CD14-positive monocyte (primary cell): ENCODE measurements at regions not wholly inside any gene's neighbourhood (a gene's known extent, or its start where the extent isn't known, plus 50 kb on each side); places are given as distances from the start of the nearest gene placed in this dataset.

Experiments used
- DNase-seq, 3 donors: peaks; one replicate each; pipeline ENCODE4 v3.0.0-alpha.2; 2011 to 2022
- H2AFZ ChIP-seq: 2 replicates; pipeline ENCODE4 v1.6.0; 2012; ENCODE audit warnings: mild to moderate bottlenecking, low read depth, low read length, inconsistent platforms; ENCODE audit not compliant: insufficient read depth, poor library complexity, severe bottlenecking
- H3K27ac ChIP-seq, 2 donors: 1 replicate in 1 of 2; 2 replicates in 1 of 2; pipeline ENCODE4 v1.5.1; 2012 to 2013; ENCODE audit warnings: low read length in 2 of 2, control low read depth in 1 of 2, inconsistent platforms in 1 of 2, low read depth in 1 of 2, mild to moderate bottlenecking in 1 of 2
- H3K27me3 ChIP-seq, 2 donors: one replicate each; pipeline versions ENCODE4 v1.6.0 to v1.6.1; 2011 to 2013; ENCODE audit warnings: low read length in 2 of 2; ENCODE audit not compliant: control insufficient read depth in 2 of 2, insufficient read depth in 2 of 2
- H3K36me3 ChIP-seq, 2 donors: replicated peaks in 1 of 2; 1 replicate in 1 of 2; 2 replicates in 1 of 2; pipeline versions ENCODE4 v1.5.1 to v1.6.1; 2012 to 2013; ENCODE audit warnings: low read length in 2 of 2, control low read depth in 1 of 2, inconsistent platforms in 1 of 2, mild to moderate bottlenecking in 1 of 2; ENCODE audit not compliant: insufficient read depth in 2 of 2, control insufficient read depth in 1 of 2
- H3K4me1 ChIP-seq, 2 donors: 1 replicate in 1 of 2; 2 replicates in 1 of 2; pipeline versions ENCODE4 v1.5.1 to v1.6.1; 2012 to 2013; ENCODE audit warnings: low read length in 2 of 2, control low read depth in 1 of 2, inconsistent platforms in 1 of 2, mild to moderate bottlenecking in 1 of 2, moderate library complexity in 1 of 2; ENCODE audit not compliant: insufficient read depth in 2 of 2, control insufficient read depth in 1 of 2
- H3K4me2 ChIP-seq: replicated peaks from 2 replicates; pipeline ENCODE3; 2012; ENCODE audit warnings: low read length, moderate library complexity, mild to moderate bottlenecking; ENCODE audit not compliant: poor library complexity, severe bottlenecking; ENCODE audit errors: extremely low read depth
- H3K4me3 ChIP-seq, 3 experiments: fragments of 200-600 bp in 1 of 3; sonication (generic) in 1 of 3; replicated peaks in 1 of 3; 1 replicate in 2 of 3; 2 replicates in 1 of 3; pipeline ENCODE4 v1.5.1; 2011 to 2013; ENCODE audit warnings: low read length in 3 of 3, mild to moderate bottlenecking in 3 of 3, control low read depth in 2 of 3, low read depth in 2 of 3, inconsistent platforms in 1 of 3, moderate library complexity in 1 of 3
- H3K79me2 ChIP-seq: 2 replicates; pipeline ENCODE4 v1.6.0; 2012; ENCODE audit warnings: mild to moderate bottlenecking, control low read depth, inconsistent platforms, low read length, moderate library complexity; ENCODE audit not compliant: insufficient read depth
- H3K9ac ChIP-seq: 2 replicates; pipeline ENCODE4 v1.6.0; 2017; ENCODE audit warnings: low read length, mild to moderate bottlenecking; ENCODE audit not compliant: insufficient read depth, poor library complexity, severe bottlenecking
- H3K9me3 ChIP-seq, 2 donors: replicated peaks in 1 of 2; 1 replicate in 1 of 2; 2 replicates in 1 of 2; pipeline versions ENCODE4 v1.5.1 to v1.6.1; 2012 to 2013; ENCODE audit warnings: low read length in 2 of 2, control low read depth in 1 of 2; ENCODE audit not compliant: control insufficient read depth in 1 of 2, insufficient read depth in 1 of 2
- H4K20me1 ChIP-seq: 2 replicates; pipeline ENCODE4 v1.6.0; 2012; ENCODE audit warnings: mild to moderate bottlenecking, low read length, control low read depth, moderate library complexity; ENCODE audit not compliant: insufficient read depth
- H3K27ac Mint-ChIP-seq, 7 donors: one replicate each; pipeline ENCODE4 v1.8.0; 2020; ENCODE audit warnings: mild to moderate bottlenecking in 7 of 7, mixed read lengths in 7 of 7, moderate library complexity in 6 of 7, inconsistent platforms in 2 of 7
- H3K27me3 Mint-ChIP-seq, 3 donors: one replicate each; pipeline ENCODE4 v1.8.0; 2021 to 2022; ENCODE audit warnings: low read depth in 3 of 3, mild to moderate bottlenecking in 3 of 3, mixed read lengths in 3 of 3, moderate library complexity in 3 of 3, inconsistent platforms in 1 of 3
- H3K36me3 Mint-ChIP-seq, 2 donors: one replicate each; pipeline ENCODE4 v1.8.0; 2020; ENCODE audit warnings: mixed read lengths in 2 of 2, inconsistent platforms in 1 of 2, mild to moderate bottlenecking in 1 of 2
- H3K4me1 Mint-ChIP-seq: one replicate; pipeline ENCODE4 v1.8.0; 2020; ENCODE audit warnings: mild to moderate bottlenecking, mixed read lengths
- H3K4me3 Mint-ChIP-seq, 2 donors: one replicate each; pipeline ENCODE4 v1.8.0; 2020; ENCODE audit warnings: mild to moderate bottlenecking in 2 of 2, mixed read lengths in 2 of 2, moderate library complexity in 1 of 2
- H3K9me3 Mint-ChIP-seq, 7 donors: one replicate each; pipeline ENCODE4 v1.8.0; 2020 to 2022; ENCODE audit warnings: mixed read lengths in 7 of 7, mild to moderate bottlenecking in 6 of 7, moderate library complexity in 6 of 7, inconsistent platforms in 2 of 7
- CTCF ChIP-seq: fragments of 200-600 bp; IDR thresholded peaks from one replicate; pipeline ENCODE4 v1.8.0; 2022; ENCODE audit warnings: antibody characterized with exemption, mild to moderate bottlenecking
- WGBS: methylation state at CpG from one replicate; pipeline ENCODE4 v1.1.5; 2013; ENCODE audit warnings: missing lambda C conversion rate; ENCODE audit not compliant: insufficient coverage; 5-methylcytosine and 5-hydroxymethylcytosine counted together
- intact Hi-C, 2 donors: fragments of 100-400 bp; cut with micrococcal nuclease; formaldehyde crosslinking; loops; one replicate each; pipeline versions ENCODE4 v1.15.0 to v1.15.1; 2023

- Histone ChIP-seq H3K4me2 (no peak overlapping the region), H3K27me3 (no peaks in the 10 kb centered on the region), H2AFZ (no peak overlapping the region), H3K79me2 (no peaks in the 10 kb centered on the region), H3K4me1 (no peaks in the 10 kb centered on the region), H3K4me3 (no peak overlapping the region), H3K36me3 (no peaks in the 10 kb centered on the region), H3K9ac (no peak overlapping the region), H4K20me1 (no peaks in the 10 kb centered on the region), H3K27ac (no peak overlapping the region), H3K9me3 (no peaks in the 10 kb centered on the region)
- TF ChIP-seq CTCF: no peak
- intact Hi-C loops: no loop called here
- peaks cover 1 to 10% (median 5%) of the 10 kb centered on the region in 3 donors for H3K27me3 Mint-ChIP-seq
- no CpG with 5 or more reads among the region's 1 CpG for WGBS
- peaks cover 0 to 2% (median 0%) of the 10 kb centered on the region in 7 donors for H3K9me3 Mint-ChIP-seq
- DNase-seq: no peak
- H3K27ac Mint-ChIP-seq: no peak overlapping the region
- H3K4me1 Mint-ChIP-seq: no peaks in the 10 kb centered on the region
- H3K4me3 Mint-ChIP-seq: no peak overlapping the region
- H3K36me3 Mint-ChIP-seq: no peaks in the 10 kb centered on the region
Measured at GRCh38 chr4:20378181-20378580, 126.5 kb downstream of the SLIT2 start.

- no peak overlapping the region for H3K27ac Mint-ChIP-seq
- intact Hi-C loops: no loop called here
- H3K4me1 Mint-ChIP-seq: no peaks in the 10 kb centered on the region
- Histone ChIP-seq H3K9ac (no peak overlapping the region), H3K27me3 (no peaks in the 10 kb centered on the region), H4K20me1 (no peaks in the 10 kb centered on the region), H3K9me3 (no peaks in the 10 kb centered on the region), H3K27ac (no peak overlapping the region), H3K4me3 (no peak overlapping the region), H2AFZ (no peak overlapping the region), H3K36me3 (no peaks in the 10 kb centered on the region), H3K4me2 (no peak overlapping the region), H3K79me2 (no peaks in the 10 kb centered on the region), H3K4me1 (no peaks in the 10 kb centered on the region)
- TF ChIP-seq CTCF: no peak
- peaks cover 0 to 6% (median 2%) of the 10 kb centered on the region in 3 donors for H3K27me3 Mint-ChIP-seq
- no peak for DNase-seq
- WGBS: 84% methylated on average over 5 of the region's 9 CpGs
- no peaks in the 10 kb centered on the region for H3K36me3 Mint-ChIP-seq
- no peak overlapping the region for H3K4me3 Mint-ChIP-seq
- H3K9me3 Mint-ChIP-seq: peaks cover 0 to 2% (median 0%) of the 10 kb centered on the region in 7 donors
Measured at GRCh38 chr4:20381005-20381404, 129.3 kb downstream of the SLIT2 start.
